IMR-90 (cell line): ENCODE measurements at regions not wholly inside any gene's neighbourhood (a gene's known extent, or its start where the extent isn't known, plus 50 kb on each side); places are given as distances from the start of the nearest gene placed in this dataset.

Experiments used
- ATAC-seq: fragments of 200-7000 bp; cut with Tn5 transposase; 2 replicates; pipeline ENCODE4 v1.9.1; 2020; ENCODE audit warnings: low read depth, mild to moderate bottlenecking, moderate library complexity
- BruUV-seq: library from RNA; stranded (reverse); fragments of 400-500 nt; replicated peaks from 2 replicates; lab custom pipeline; 2021; lab: Mats Ljungman, UMichigan
- CTCF ChIA-PET: fragments of 300-600 bp; formaldehyde crosslinking; extraction: SDS; loops from one replicate; lab custom pipeline; 2021; ENCODE audit warnings: antibody characterized with exemption; lab: Yijun Ruan, JAX
- POLR2A ChIA-PET: fragments of 300-600 bp; sonication (Branson Sonifier 250); formaldehyde crosslinking; loops from one replicate; lab custom pipeline; 2022; ENCODE audit warnings: antibody characterized with exemption; ENCODE audit not compliant: unreplicated experiment; lab: Charles Lee
- DNase-seq: peaks from one replicate; pipeline ENCODE4 v3.0.0; 2013
- H2AFZ ChIP-seq: replicated peaks from 2 replicates; pipeline ENCODE3; 2013; ENCODE audit warnings: low read length, mild to moderate bottlenecking; ENCODE audit not compliant: poor library complexity
- H2AK5ac ChIP-seq: 2 replicates; pipeline ENCODE4 v1.6.1; 2013; ENCODE audit warnings: low read depth, low read length, inconsistent platforms
- H2AK9ac ChIP-seq: replicated peaks from 2 replicates; pipeline ENCODE3; 2013; ENCODE audit warnings: mild to moderate bottlenecking, low read depth, low read length, moderate library complexity; ENCODE audit not compliant: poor library complexity
- H2BK120ac ChIP-seq: 2 replicates; pipeline ENCODE4 v1.6.1; 2013; ENCODE audit warnings: low read depth, low read length, inconsistent platforms
- H2BK15ac ChIP-seq: 3 replicates; pipeline ENCODE4 v1.6.1; 2013; ENCODE audit warnings: low read depth, low read length, inconsistent platforms
- H2BK20ac ChIP-seq: 2 replicates; pipeline ENCODE4 v1.6.1; 2013; ENCODE audit warnings: low read depth, mild to moderate bottlenecking, inconsistent platforms, low read length, moderate library complexity
- H2BK5ac ChIP-seq: 2 replicates; pipeline ENCODE4 v1.6.1; 2013; ENCODE audit warnings: mild to moderate bottlenecking, low read depth, low read length, inconsistent platforms; ENCODE audit not compliant: poor library complexity, severe bottlenecking
- H3K14ac ChIP-seq: replicated peaks from 2 replicates; pipeline ENCODE4 v1.6.1; 2013; ENCODE audit warnings: low read depth, low read length, inconsistent platforms
- H3K18ac ChIP-seq: 2 replicates; pipeline ENCODE4 v1.6.1; 2013; ENCODE audit warnings: low read depth, low read length, control low read depth
- H3K23ac ChIP-seq: 2 replicates; pipeline ENCODE4 v1.6.1; 2013; ENCODE audit warnings: low read depth, low read length, inconsistent platforms
- H3K27ac ChIP-seq: 2 replicates; pipeline ENCODE4 v1.5.1; 2013; ENCODE audit warnings: mild to moderate bottlenecking, control low read depth, low read length; ENCODE audit not compliant: insufficient read depth
- H3K27me3 ChIP-seq: 2 replicates; pipeline ENCODE4 v1.6.1; 2013; ENCODE audit warnings: low read length; ENCODE audit not compliant: control insufficient read depth, insufficient read depth
- H3K36me3 ChIP-seq: 2 replicates; pipeline ENCODE4 v1.6.1; 2013; ENCODE audit warnings: low read length, mixed read lengths; ENCODE audit not compliant: control insufficient read depth, insufficient read depth
- H3K4ac ChIP-seq: 2 replicates; pipeline ENCODE4 v1.6.1; 2013; ENCODE audit warnings: low read depth, low read length, inconsistent platforms
- H3K4me1 ChIP-seq: 2 replicates; pipeline ENCODE4 v1.6.1; 2013; ENCODE audit warnings: low read length, mixed read lengths; ENCODE audit not compliant: control insufficient read depth, insufficient read depth
- H3K4me2 ChIP-seq: 2 replicates; pipeline ENCODE4 v1.6.1; 2013; ENCODE audit warnings: low read depth, mild to moderate bottlenecking, control low read depth, low read length, moderate library complexity
- H3K4me3 ChIP-seq: 2 replicates; pipeline ENCODE4 v1.5.1; 2013; ENCODE audit warnings: low read depth, mild to moderate bottlenecking, control low read depth, low read length, moderate library complexity; ENCODE audit not compliant: insufficient read depth
- H3K56ac ChIP-seq: 2 replicates; pipeline ENCODE4 v1.6.1; 2013; ENCODE audit warnings: low read length, inconsistent platforms; ENCODE audit not compliant: insufficient read depth; ENCODE audit errors: extremely low read depth
- H3K79me1 ChIP-seq, 2 experiments: 2 replicates each; pipeline ENCODE4 v1.6.1; 2013; ENCODE audit warnings: low read length in 2 of 2, inconsistent platforms in 1 of 2, low read depth in 1 of 2
- H3K9ac ChIP-seq: 2 replicates; pipeline ENCODE4 v1.6.1; 2013; ENCODE audit warnings: low read depth, low read length, control low read depth
- H3K9me1 ChIP-seq: 2 replicates; pipeline ENCODE4 v1.6.1; 2013; ENCODE audit warnings: low read length, inconsistent platforms; ENCODE audit not compliant: insufficient read depth
- H3K9me3 ChIP-seq: 2 replicates; pipeline ENCODE4 v1.6.1; 2013; ENCODE audit warnings: low read length; ENCODE audit not compliant: control insufficient read depth, insufficient read depth
- H4K20me1 ChIP-seq: 2 replicates; pipeline ENCODE4 v1.6.1; 2013; ENCODE audit warnings: low read length, inconsistent platforms; ENCODE audit not compliant: insufficient read depth
- H4K5ac ChIP-seq: 2 replicates; pipeline ENCODE4 v1.6.1; 2013; ENCODE audit warnings: mild to moderate bottlenecking, low read depth, low read length, control low read depth
- H4K8ac ChIP-seq, 2 experiments: 2 replicates each; pipeline ENCODE4 v1.6.1; 2013; ENCODE audit warnings: low read depth in 2 of 2, low read length in 2 of 2, control low read depth in 1 of 2, inconsistent platforms in 1 of 2
- H4K91ac ChIP-seq: 2 replicates; pipeline ENCODE4 v1.6.1; 2013; ENCODE audit warnings: low read depth, low read length, inconsistent platforms; ENCODE audit not compliant: insufficient read depth
- CHD1 ChIP-seq: IDR thresholded peaks from 2 replicates; pipeline ENCODE4 v1.6.1; 2012; ENCODE audit warnings: low read depth, low read length, improper control_type of control experiment
- FOS ChIP-seq: fragments of 150-350 bp; IDR thresholded peaks from 2 replicates; pipeline ENCODE4 v1.6.1; 2016; ENCODE audit warnings: low read depth, low read length
- MAFK ChIP-seq: IDR thresholded peaks from 2 replicates; pipeline ENCODE4 v1.6.1; 2012; ENCODE audit warnings: low read depth, low read length, improper control_type of control experiment
- MAZ ChIP-seq: IDR thresholded peaks from 2 replicates; pipeline ENCODE4 v1.6.1; 2012; ENCODE audit warnings: low read depth, mild to moderate bottlenecking, low read length, improper control_type of control experiment, moderate library complexity, borderline replicate concordance
- MXI1 ChIP-seq: IDR thresholded peaks from 2 replicates; pipeline ENCODE4 v1.6.1; 2012; ENCODE audit warnings: low read depth, mild to moderate bottlenecking, low read length, moderate library complexity, borderline replicate concordance
- POLR2A ChIP-seq: IDR thresholded peaks from 2 replicates; pipeline ENCODE4 v1.6.1; 2012; ENCODE audit warnings: mild to moderate bottlenecking, low read depth, low read length
- RFX5 ChIP-seq: IDR thresholded peaks from 2 replicates; pipeline ENCODE4 v1.8.0; 2012; ENCODE audit warnings: low read depth, mild to moderate bottlenecking, low read length, moderate library complexity
- SMC3 ChIP-seq: fragments of 150-350 bp; IDR thresholded peaks from 2 replicates; pipeline ENCODE4 v1.6.1; 2016; ENCODE audit warnings: low read depth, mild to moderate bottlenecking, antibody characterized with exemption, low read length, moderate library complexity
- USF2 ChIP-seq: fragments of 150-350 bp; IDR thresholded peaks from 2 replicates; pipeline ENCODE4 v1.6.1; 2017; ENCODE audit warnings: mild to moderate bottlenecking, antibody characterized with exemption, low read length, low read depth
- WGBS, 2 experiments: methylation state at CpG; one replicate each; pipeline versions ENCODE4 v1.1.5 to v1.1.7; 2013; ENCODE audit warnings: missing lambda C conversion rate in 2 of 2; ENCODE audit not compliant: insufficient read length in 1 of 2; ENCODE audit errors: extremely low coverage in 2 of 2; 5-methylcytosine and 5-hydroxymethylcytosine counted together
- dilution Hi-C: fragments of 300-500 bp; cut with HindIII; formaldehyde crosslinking; loops from one replicate; pipeline ENCODE4 v1.14.3; 2018; ENCODE audit warnings: low sequenced_read_pairs; ENCODE audit not compliant: unreplicated experiment
- in situ Hi-C: fragments of 300-500 bp; cut with MboI; formaldehyde crosslinking; loops from 3 replicates; pipeline ENCODE4 v1.14.3; 2019; ENCODE audit warnings: low sequenced_read_pairs, inconsistent platforms, mixed read lengths
- intact Hi-C: fragments of 100-400 bp; cut with micrococcal nuclease; formaldehyde crosslinking; loops from 2 replicates; pipeline ENCODE4 v1.10.0; 2022

GRCh38 chr13:77416666-77417212 lies 89.8 kb upstream of the MYCBP2 start:
- Histone ChIP-seq H4K91ac (no peak overlapping the region), H2AFZ (no peak overlapping the region), H2AK9ac (no peak overlapping the region), H3K14ac (no peak overlapping the region), H4K20me1 (no peaks in the 10 kb centered on the region), H3K56ac (no peak overlapping the region), H3K9ac (no peak overlapping the region), H3K36me3 (no peaks in the 10 kb centered on the region), H3K79me1 (no peaks in the 10 kb centered on the region), H3K9me3 (no peaks in the 10 kb centered on the region), H3K27ac (no peak overlapping the region), H3K9me1 (no peaks in the 10 kb centered on the region), H2BK20ac (no peak overlapping the region), H2AK5ac (no peak overlapping the region), H2BK15ac (no peak overlapping the region), H3K18ac (no peak overlapping the region), H2BK5ac (no peak overlapping the region), H4K5ac (no peak overlapping the region), H3K23ac (no peak overlapping the region), H4K8ac (no peak overlapping the region), H3K27me3 (peaks cover 4% of the 10 kb centered on the region), H2BK120ac (no peak overlapping the region), H3K4me2 (no peak overlapping the region), H3K4ac (no peak overlapping the region), H3K4me3 (no peak overlapping the region), H3K4me1 (no peaks in the 10 kb centered on the region)
- intact Hi-C loops (no loop called here), in situ Hi-C loops (no loop called here), dilution Hi-C loops (no loop called here)
- ChIA-PET POLR2A (no interaction called here), CTCF (interaction anchor here (0.7 kb wide), 1 partner anchor 425 kb away, joined by 4 read pairs; the partner anchor contains the start of gene CLN5)
- TF ChIP-seq MAZ = no peak
- TF ChIP-seq FOS = no peak
- TF ChIP-seq MAFK = no peak
- no peak for TF ChIP-seq SMC3
- no peak for TF ChIP-seq RFX5
- no peak for TF ChIP-seq POLR2A
- TF ChIP-seq MXI1 = no peak
- TF ChIP-seq USF2 = no peak
- no peak for TF ChIP-seq CHD1
- DNase-seq = no peak
- no peak for ATAC-seq
- WGBS, 2 experiments = no CpG with 5 or more reads among the region's 6 CpGs
- no TSS peak for BruUV-seq
